ENCODE measurements at regions not wholly inside any gene's neighbourhood (a gene's known extent, or its start where the extent isn't known, plus 50 kb on each side); places are given as distances from the start of the nearest gene placed in this dataset.

GRCh38 chr1:239675735-239676134 is 289.4 kb downstream of the CHRM3 start:
- TF ChIP-seq CTCF (conservative IDR thresholded peaks at IDR 0.05; ENCODE audit: low read length), result no peak
- no peak for TF ChIP-seq EZH2phosphoT487 (IDR thresholded peaks at IDR 0.05; ENCODE audit: borderline replicate concordance, low read depth, low read length)

Measured in OCI-LY7 (cell line).